Middle frontal gyrus (tissue), 1 donor: ENCODE measurements at regions not wholly inside any gene's neighbourhood (a gene's known extent, or its start where the extent isn't known, plus 50 kb on each side); places are given as distances from the start of the nearest gene placed in this dataset.
A peak's percentile ranks its signal among the peaks of the same experiment; 100 is the strongest.

Experiments
- DNase-seq: peaks from one replicate; pipeline ENCODE4 v3.0.0-alpha.2; 2015; ENCODE audit warnings: low spot score; ENCODE audit errors: extremely low spot score

DNA sequence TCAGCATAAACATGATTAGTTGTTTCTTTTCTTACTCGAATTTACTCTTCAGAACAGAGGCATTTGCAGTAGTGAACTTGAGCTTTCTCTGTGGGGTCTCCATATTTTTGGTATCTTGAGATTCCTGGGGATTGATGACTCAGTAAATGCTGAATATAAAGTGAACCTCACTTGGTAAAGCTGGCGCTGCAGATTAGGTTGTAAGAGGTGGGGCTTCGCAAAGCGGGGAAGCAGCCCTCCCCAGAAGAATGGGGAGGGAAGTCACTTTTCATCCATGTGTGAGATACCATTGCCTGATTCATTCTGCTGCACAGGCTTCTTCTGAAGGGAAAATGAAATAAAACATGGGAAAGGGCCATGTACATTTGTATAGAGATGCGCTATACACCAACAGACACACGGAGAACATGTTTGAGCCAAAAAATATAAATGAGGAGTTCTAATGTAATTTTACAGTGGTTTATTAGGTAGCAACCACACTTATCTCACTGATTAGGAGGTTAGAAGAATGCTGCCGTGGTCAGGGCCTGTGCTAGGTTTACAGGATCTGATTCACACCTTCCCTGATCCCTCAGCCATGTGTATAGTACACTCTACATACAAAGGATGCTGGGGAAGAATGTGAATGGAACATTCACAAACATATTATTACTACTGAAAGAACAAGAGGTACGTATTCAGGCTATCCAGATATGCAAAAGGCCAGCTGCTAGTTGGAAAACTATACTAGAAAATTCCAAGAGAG, 63.5 kb downstream of the DNTTIP2 start:
- no peak for DNase-seq

DNA sequence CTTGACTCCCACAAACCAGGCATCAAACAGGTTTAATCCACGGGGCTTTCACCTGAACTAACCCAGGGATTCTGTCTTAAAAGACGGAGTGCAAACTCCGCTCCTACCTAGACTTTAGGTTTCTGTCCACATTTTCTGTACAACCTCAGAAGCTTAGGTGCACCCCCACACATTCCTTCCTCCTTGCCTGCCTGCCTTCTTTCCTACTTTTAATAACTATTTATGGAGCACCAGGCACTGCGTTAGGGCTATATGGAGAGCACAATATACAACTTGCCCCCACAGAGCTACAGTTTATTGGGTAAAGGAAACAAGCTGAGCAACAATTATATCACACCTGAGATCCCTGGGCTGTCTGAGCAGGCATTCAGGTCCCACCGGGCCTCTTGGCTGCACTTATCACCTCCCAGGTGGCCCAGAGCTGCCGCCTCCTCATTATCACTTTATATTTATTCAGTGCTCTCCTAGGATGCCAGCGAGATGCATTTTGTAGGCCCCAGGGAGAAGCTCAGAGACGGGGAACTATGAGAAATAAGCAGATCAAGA, 64.1 kb downstream of the DNTTIP2 start:
- no peak for DNase-seq

DNA sequence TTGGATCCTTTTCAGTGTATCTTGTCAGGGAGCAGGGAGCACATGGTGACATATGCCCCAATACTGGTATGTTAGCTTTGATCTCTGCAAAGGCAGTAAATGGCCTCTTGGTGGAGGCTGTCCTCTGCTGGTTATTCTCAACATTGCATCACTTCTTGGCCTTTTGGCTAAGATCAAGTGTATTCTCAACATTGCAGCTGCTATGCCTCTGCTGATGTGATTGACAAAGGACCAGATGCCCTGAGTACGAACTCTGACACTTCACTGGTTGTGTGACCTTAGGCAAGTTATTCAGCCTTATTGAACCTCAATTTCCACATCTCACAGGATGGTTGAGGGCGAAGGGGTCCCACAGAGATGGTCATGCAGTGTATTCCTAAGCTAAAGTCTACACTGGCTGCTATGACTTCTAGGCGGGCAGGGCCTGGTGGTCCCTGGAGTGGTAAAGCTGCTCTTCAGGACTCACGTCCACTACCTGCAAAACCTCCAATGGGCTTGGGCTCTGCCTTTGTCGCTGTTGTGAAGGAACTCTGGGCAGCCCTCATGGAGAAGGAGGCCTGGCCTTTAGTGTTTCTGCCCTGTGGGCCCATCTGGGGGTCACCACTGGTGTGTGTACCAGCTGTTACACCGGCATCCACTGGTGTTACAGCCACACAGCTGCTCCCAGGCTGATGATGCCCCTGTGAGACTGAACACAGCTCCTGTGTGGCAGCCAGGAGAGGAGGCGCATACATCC, 64.8 kb downstream of the DNTTIP2 start:
- peak; percentile 39 for DNase-seq

DNA sequence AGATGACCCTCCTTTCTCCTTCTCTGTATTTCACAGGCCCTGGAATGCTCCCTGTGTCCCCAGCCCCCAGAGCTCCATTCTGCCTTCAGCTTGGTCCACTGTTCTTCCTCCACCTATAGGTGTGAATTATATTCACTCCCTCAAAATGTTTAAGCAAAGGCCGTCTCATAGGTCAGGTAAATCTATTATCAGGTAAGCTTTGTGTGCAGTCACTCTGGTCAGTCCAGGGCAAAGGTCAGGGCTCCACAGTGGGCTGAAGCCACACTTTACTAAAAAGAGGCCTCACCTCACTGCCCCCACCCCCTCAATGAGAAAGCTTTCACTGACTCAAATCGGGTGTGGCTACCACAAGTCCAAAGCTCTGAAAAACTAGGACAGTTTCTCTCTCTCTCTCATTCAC, 65.9 kb downstream of the DNTTIP2 start:
- no peak for DNase-seq

DNA sequence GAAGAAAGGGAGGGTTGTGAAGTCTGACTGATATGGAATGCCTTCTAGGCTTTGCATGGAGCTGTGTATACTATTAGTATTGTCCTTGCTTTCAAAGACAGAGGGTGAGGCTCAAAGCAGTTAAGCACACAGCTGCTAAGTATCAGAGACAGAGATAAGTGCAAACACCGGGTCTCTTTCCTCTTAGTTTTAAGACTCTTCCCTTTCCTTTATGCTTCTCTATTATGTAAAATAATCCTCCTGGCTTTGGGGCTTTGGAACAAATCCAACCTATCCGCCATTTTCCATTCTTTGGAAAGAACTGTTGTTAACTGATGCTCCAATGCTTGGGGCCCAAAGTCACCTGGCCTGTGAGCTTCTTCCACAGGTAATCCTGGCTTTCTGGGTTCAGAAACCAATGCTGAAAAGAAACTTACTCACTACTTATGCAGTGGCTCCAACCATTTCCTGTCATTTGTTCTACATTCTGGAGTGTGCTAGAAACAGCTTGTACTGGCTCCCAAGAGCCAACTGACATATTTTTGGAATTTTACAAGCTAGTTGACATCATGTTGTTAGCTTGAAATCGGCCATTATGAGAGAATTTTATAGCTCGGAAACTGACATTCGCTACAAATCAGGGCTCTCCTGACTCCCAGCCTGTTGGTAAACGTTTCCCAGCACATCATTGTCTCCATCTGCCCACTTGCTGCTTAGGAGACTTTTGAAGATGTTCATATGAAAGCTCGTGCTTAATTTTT, 67.5 kb downstream of the DNTTIP2 start:
- DNase-seq = no peak

DNA sequence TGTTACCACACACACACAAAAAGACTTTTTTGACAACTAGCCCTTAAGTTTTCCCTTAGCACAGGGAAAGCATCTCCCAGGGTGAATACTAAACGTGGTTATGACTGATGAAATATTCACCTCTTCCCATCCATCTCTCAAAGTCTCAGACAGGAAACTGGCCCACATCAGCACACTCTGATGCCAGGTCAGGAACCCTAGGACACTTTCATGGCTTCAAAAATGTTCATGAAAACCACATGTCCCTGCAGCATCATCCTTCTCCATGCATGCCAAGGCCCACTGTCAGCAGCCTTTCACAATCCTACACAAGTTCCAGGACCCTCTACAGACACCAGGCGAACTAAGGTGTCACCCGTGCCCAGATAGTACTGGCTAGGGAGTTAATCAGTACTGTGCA, 68.7 kb downstream of the DNTTIP2 start:
- DNase-seq = no peak

DNA sequence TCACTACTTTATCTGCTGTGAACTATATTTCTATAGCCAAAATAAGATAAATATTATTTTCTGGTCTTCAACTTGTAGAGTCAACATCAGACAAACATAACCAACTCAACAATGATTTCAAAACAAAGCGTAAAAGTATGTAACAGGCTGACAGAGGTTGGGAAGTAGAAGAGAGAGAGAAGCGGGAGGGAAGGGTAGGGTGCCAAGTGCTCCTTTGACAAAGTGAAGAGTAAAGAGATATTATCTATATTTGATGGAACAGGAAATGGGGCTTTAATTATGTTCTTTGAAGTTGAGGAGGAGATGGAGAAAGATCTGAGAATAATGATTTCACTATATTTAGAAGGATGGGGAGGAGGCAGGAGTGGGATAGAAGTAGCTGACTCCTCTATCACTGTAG, 70.1 kb downstream of the DNTTIP2 start:
- no peak for DNase-seq

DNA sequence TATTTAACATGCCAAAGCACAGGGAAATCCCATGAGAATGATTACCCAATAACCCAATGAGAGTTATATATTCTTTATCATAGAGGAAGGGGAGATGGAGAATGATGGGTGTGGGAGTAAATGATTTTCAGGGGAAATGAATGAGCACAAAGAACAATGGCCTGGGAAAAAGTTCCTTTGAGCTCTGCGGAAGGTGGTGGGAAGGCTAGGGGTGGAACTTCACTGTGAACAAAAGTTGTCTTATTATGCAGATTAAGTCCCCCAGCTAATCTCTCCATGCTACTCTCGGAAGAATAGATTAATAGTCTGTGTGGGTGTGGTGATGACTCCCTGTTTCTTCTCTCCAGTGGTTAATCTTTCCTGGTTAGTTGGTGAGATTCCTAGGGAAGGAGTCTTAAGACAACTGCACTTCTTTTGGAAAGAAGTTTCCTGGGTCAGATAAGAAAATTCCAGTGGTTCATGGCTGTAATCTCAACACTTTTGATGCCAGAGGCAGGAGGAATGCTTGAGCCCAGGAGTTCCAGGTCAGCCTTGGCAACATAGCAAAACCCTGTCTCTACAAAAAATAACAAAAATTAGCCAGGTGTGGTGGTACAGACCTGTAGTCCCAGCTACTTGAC, 71.6 kb downstream of the DNTTIP2 start:
- no peak for DNase-seq

DNA sequence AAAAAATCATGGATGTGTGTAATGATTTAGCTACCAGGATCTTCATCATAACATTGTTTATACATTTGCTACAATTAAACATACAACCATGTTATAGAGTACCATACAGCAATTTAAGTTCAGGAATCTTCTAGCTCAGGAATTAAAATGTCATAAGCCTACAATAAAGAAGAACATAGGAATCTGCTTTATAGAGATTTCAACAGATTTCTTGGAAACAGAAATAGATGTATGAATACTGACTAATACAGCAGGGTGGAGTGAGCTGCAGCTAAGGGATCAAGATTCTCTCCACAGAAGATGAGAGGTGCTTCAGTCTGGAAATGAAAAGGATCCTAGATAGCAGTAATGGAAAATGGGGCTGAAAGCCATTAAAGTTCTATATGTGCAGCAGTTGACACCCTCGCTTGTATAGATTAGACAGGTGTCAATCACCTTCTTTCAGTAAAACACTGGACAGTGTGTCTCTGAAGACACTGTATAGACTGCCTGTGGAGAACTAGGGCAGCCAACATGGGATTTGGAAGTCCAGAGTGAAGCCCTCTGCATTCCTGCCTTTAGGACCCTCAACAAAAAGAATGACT, 73.9 kb downstream of the DNTTIP2 start:
- no peak for DNase-seq

DNA sequence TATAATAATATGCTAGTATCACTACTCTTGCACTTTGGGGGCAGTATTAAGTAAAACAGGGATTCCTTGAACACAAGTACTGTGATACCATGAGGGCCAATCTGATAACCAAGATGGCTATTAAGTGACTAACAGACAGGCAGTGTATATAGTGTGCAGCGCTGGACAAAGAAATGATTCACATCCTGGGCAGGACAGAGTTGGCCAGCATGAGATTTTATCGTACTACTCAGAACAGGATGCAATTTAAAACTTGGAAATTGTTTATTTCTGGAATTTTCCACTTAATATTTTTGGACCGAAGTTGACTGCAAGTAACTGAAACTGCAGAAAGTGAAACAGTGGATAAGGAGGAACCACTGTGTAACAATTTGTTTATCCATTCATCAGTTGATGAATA, 74.6 kb downstream of the DNTTIP2 start:
- no peak for DNase-seq

DNA sequence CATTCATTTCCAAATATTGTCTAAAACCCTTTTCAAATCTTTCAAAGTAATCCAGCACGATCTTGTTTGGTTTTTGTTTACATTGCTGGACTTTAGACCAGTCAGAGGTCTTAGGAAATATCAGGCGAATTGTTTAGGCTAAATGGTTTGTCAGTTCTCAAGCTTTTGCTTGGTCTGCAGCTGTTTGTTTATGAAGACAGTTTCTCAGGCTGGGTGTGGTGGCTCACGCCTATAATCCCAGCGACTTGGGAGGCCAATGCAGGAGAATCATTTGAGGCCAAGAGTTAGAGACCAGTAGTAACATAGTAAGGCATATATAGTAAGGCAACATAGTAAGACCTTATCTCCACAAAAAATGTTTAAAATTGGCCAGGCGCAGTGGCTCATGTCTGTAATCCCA, 77.5 kb downstream of the DNTTIP2 start:
- DNase-seq = no peak

DNA sequence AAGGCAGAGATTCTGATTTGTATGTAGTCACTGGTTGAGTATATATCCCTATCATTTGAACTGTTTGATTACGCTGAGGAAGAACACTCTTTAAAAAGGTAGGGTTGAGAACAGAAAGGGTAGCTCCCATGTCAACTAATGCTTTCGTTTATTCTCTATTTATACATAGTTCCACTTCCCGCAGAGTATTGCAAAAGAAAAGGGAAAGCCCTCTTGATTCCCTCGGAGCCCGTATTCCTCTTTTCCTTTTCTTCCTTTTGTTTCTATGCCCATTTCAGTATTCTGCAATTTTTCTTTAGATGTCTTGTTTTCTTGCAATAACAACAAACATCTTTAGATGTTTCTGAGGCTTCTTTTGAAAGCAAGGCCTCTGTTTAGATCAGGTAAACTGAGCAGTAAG, 78.2 kb downstream of the DNTTIP2 start:
- no peak for DNase-seq

DNA sequence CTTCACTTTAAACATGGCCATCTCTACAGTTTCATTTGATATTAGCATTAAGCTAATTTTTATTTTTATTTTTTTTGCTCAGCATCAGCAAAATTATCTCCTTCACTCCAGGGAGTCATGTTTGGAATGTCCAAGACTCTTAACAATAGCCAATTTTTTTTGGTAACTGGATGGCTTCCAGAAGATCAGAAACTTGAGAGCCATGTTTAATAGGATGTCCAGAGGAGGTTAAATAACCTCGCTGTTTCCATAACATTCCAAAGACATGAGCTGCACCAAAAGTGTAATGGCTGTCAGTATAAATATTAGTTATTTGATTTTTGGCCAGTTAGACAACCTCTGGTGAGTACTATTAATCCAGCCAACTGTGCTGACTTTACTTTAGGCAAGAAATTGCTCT, 80.7 kb downstream of the DNTTIP2 start:
- DNase-seq = no peak

DNA sequence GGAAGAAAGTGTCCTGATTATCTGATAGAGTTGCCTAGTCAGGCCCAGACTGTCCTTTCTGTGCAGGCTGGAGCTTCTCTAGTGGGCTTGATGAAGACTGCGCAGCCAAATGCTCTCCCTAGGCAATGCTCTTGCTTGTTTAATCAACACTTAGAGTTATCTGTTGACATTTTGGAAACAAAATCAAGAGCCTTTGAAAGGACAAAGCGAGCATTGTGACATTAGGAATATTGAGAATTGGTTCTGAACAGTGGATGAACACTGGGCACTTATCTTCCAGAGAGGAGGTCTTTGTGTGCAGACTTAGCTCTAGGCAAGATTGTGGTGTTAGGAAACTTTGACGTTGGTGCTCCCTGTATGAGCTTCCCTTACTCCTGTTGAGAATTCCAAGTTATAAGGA, 94.5 kb downstream of the DNTTIP2 start:
- DNase-seq = no peak

DNA sequence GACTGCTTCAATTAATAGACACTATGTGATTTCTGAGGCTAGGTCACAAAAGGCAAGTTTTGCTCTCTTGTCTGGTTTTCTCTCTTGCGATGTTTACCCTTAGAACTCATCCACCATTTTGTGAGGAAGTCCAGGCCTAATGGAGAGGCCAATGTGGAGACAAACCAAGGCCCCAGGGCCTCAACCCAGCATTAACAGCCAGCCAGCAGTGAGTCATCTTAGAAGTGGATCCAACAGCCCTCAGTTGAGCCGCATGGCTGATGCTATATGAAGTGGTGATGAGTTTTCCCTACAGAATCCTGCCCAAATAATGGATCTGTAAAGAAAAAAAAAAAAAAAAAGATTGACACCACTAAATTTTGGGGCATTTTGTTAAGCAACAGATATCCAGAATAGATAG, 95.1 kb downstream of the DNTTIP2 start:
- DNase-seq = no peak

DNA sequence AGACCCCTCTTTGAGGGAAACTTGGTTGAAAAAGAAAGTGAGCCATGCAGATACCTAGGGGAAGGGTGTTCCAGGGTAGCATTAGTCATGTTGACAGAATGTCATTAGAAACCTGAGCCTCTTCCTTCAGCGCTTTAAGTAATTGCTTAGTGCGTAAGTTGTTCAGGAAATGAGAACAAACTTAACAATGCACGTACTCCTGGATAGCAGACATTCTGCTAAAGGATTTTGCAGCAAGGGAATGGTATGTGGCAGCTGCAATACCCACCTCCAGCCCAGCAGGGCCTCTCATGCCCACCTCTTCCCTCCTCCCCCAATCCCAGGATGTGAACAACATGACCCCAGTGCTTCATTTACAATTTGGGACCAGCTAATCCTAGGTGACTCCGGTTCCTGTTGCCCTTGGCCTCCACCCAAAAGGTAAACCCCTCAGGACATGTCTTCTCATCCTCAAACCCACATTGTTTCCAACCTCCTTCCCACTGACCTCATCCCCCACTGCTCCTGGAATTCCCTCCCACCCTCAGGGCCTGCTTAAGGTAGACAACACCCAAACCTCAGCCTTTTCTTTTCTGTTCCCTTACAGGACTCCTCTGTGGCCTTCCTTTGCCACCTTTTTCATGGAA, 98.0 kb upstream of the BCAR3 start:
- DNase-seq = no peak

DNA sequence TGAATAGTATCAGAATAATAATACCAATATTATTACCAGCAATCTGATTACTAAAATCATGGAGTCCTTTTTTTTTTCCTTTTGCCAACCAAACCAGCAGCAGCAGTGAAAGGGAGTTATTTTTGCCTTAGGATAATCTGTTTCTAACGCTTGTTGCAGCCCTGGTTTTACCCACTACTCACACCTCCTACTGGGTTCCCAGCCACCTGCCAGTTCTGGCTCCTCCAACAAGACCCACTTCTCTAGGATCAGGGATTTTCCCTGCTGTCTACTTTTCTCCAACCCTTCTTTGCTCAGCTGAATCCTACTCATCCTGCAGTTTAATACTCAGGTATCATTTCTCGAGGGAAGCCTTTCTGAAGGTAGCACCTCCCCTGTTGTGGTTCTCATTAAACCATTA, 96.8 kb upstream of the BCAR3 start:
- DNase-seq = no peak

DNA sequence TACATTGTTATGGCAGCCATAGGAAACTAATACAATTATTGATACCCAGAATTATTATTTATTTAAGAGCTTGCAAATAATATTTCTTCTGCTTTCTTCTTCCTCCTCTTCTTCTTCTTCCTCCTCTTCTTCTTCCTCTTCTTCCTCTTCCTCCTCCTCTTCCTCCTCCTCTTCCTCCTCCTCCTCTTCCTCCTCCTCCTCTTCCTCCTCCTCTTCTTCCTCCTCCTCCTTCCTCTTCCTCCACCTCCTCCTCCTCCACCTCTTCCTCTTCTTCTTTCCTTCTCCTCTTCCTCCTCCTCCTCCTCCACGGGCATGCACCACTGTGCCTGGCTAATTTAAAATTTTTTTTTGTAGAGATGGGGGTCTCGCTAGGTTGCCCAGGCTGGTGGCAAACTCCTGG, 95.6 kb upstream of the BCAR3 start:
- no peak for DNase-seq

DNA sequence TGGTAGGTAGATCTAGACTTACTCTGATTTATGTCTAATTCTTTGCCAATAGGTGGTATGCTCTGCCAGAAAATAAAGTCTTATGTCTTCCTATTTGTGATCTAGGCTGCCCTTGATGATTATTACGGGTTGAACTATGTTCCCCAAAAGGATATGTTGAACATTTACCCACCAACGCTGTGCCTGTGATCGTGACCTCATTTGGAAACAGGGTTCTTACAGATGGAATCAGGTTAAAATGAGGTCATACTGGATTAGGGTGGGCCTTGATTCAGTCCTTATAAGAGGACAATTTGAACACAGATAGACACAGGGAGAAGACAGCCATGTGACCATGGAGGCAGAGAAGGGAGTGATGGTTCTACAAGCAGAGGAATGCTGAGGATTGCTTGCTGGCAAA, 95.1 kb upstream of the BCAR3 start:
- DNase-seq = no peak

DNA sequence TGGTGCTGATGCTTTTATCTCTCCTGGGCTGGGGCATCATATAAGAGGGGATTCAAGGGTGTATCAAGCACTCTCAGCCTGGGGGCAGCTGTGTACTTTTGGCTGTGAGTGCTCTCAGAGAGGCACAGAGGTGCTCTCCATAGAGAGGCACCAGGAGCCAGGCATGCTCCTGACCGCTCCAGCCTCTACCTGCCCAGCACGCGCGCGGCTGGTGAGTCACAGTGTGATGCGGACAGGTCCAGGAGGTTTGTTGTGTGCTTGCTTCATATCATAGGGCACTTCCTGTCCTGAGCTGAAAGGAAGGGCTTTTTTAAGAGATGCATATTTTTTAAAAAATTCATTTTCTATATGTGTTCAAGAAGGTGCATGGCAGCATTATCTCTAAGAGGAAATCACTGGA, 93.6 kb upstream of the BCAR3 start:
- no peak for DNase-seq

DNA sequence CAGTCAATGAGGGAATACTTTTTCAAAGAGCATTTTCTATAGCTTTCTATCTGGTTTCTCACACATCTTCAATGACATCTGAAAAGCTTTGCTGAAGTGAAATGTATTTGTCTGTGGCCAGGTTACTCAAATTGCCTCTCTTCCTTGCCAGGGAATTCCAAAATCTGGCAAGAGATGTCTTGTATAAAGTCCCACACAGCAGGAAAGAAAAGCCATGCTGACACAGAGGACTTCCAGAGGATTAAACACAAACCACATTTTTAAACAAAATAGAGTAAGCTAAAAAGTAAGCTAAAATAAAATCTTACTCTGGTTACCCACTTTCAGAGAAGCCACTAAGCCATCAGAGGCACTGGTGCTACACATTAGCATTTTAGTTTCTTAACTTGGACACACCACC, 93.1 kb upstream of the BCAR3 start:
- DNase-seq = no peak
